ENCODE measurements at regions not wholly inside any gene's neighbourhood (a gene's known extent, or its start where the extent isn't known, plus 50 kb on each side); places are given as distances from the start of the nearest gene placed in this dataset.
"Not testable (repeated sequence)": the region's sequence is repeated elsewhere in the genome, so short reads cannot be mapped to it uniquely, and the experiment has no call there.

GRCh38 chr3:25844891-25845290 is 55.0 kb downstream of the OXSM start:
- no peak for DNase-seq (ENCODE audit: low spot score)

- DNase-seq (ENCODE audit: low spot score), result no peak
These were observed 56.4 kb downstream of the OXSM start for GRCh38 chr3:25846282-25846681.

- no peak for DNase-seq (ENCODE audit: low spot score)
These were observed 59.2 kb downstream of the OXSM start for GRCh38 chr3:25849091-25849490.

- DNase-seq (ENCODE audit: low spot score), result no peak
These were observed 59.9 kb downstream of the OXSM start for GRCh38 chr3:25849641-25850385.

GRCh38 chr3:25851693-25852259 is 61.9 kb downstream of the OXSM start:
- DNase-seq (ENCODE audit: low spot score), result not testable (repeated sequence)

GRCh38 chr3:25854214-25854613 is 64.3 kb downstream of the OXSM start:
- DNase-seq (ENCODE audit: low spot score), result no peak

- DNase-seq (ENCODE audit: low spot score), result no peak
These were observed 64.7 kb downstream of the OXSM start for GRCh38 chr3:25854635-25855034.

GRCh38 chr3:25855266-25855784 is 65.4 kb downstream of the OXSM start:
- no peak for DNase-seq (ENCODE audit: low spot score)

GRCh38 chr3:25856902-25857518 is 67.1 kb downstream of the OXSM start:
- DNase-seq (ENCODE audit: low spot score), result peak; percentile 71

GRCh38 chr3:25861566-25861965 is 71.7 kb downstream of the OXSM start:
- no peak for DNase-seq (ENCODE audit: low spot score)

GRCh38 chr3:25863011-25863415 is 73.1 kb downstream of the OXSM start:
- DNase-seq (ENCODE audit: low spot score), result no peak

- DNase-seq (ENCODE audit: low spot score), result no peak
These were observed 73.6 kb downstream of the OXSM start for GRCh38 chr3:25863416-25863959.

GRCh38 chr3:25870452-25870851 is 80.6 kb downstream of the OXSM start:
- DNase-seq (ENCODE audit: low spot score), result no peak

GRCh38 chr3:25872200-25872877 is 82.4 kb downstream of the OXSM start:
- DNase-seq (ENCODE audit: low spot score), result no peak

GRCh38 chr3:25883492-25883891 is 93.6 kb downstream of the OXSM start:
- DNase-seq (ENCODE audit: low spot score), result no peak

GRCh38 chr3:25884981-25885380 is 95.1 kb downstream of the OXSM start:
- no peak for DNase-seq (ENCODE audit: low spot score)

- DNase-seq (ENCODE audit: low spot score), result no peak
These were observed 95.7 kb downstream of the OXSM start for GRCh38 chr3:25885544-25885943.

GRCh38 chr3:25887907-25888306 is 98.0 kb downstream of the OXSM start:
- no peak for DNase-seq (ENCODE audit: low spot score)

- DNase-seq (ENCODE audit: low spot score), result no peak
These were observed 99.1 kb downstream of the OXSM start for GRCh38 chr3:25888892-25889524.

- no peak for DNase-seq (ENCODE audit: low spot score)
These were observed 99.6 kb downstream of the OXSM start for GRCh38 chr3:25889525-25889917.

GRCh38 chr3:25894101-25894500 is 104.2 kb downstream of the OXSM start:
- DNase-seq (ENCODE audit: low spot score), result no peak

GRCh38 chr3:25895031-25895430 is 105.1 kb downstream of the OXSM start:
- DNase-seq (ENCODE audit: low spot score), result no peak

All from hematopoietic multipotent progenitor cell treated with erythropoietin and hydrocortisone succinate and interleukin-3 and kit ligand, for 15 days (in vitro differentiated cells).